HCT116 (cell line): ENCODE measurements at regions not wholly inside any gene's neighbourhood (a gene's known extent, or its start where the extent isn't known, plus 50 kb on each side); places are given as distances from the start of the nearest gene placed in this dataset.

Experiments
- ATAC-seq: fragments of 200-7000 bp; cut with Tn5 transposase; 2 replicates; pipeline ENCODE4 v1.9.1; 2020; ENCODE audit warnings: mild to moderate bottlenecking, moderate library complexity
- BruUV-seq: library from RNA; stranded (reverse); fragments of 400-500 nt; replicated peaks from 2 replicates; lab custom pipeline; 2021; lab: Mats Ljungman, UMichigan
- CTCF ChIA-PET: fragments of 300-600 bp; sonication (Branson Sonifier 250); formaldehyde crosslinking; loops from one replicate; lab custom pipeline; 2021; ENCODE audit warnings: antibody characterized with exemption; lab: Charles Lee
- POLR2A ChIA-PET: fragments of 300-600, 350-600 bp; sonication (Branson Sonifier 250); formaldehyde crosslinking; loops from one replicate; lab custom pipeline; 2021; ENCODE audit warnings: antibody characterized with exemption; lab: Charles Lee
- RAD21 ChIA-PET, 2 experiments: fragments of 300-600 bp; sonication (Branson Sonifier 250); formaldehyde crosslinking; loops; one replicate each; lab custom pipeline; 2023; ENCODE audit warnings: low total read pairs in 2 of 2; ENCODE audit not compliant: uncharacterized antibody in 2 of 2, unreplicated experiment in 2 of 2, low non-redundant PET in 1 of 2; lab: Charles Lee
- DNase-seq: peaks from one replicate; pipeline ENCODE4 v3.0.0-alpha.2; 2010; ENCODE audit warnings: low read depth, low spot score
- H2AFZ ChIP-seq: fragments of 200-600 bp; shearing (Covaris generic), sonication (generic); 2 replicates; pipeline ENCODE4 v1.6.1; 2017; ENCODE audit warnings: low read depth, mixed run types, mixed read lengths, antibody characterized with exemption, low read length; ENCODE audit not compliant: poor library complexity, severe bottlenecking
- H3K27ac ChIP-seq: 2 replicates; pipeline ENCODE4 v1.5.1; 2012; ENCODE audit warnings: low read depth, low read length
- H3K27me3 ChIP-seq: fragments of 200-600 bp; sonication (generic); 2 replicates; pipeline ENCODE4 v1.6.1; 2016; ENCODE audit warnings: mixed run types, low read length, mixed read lengths; ENCODE audit not compliant: insufficient read depth
- H3K36me3 ChIP-seq, 2 experiments: fragments of 200-500 bp in 1 of 2; fragments of 200-600 bp in 1 of 2; sonication (Bioruptor generic) in 1 of 2; sonication (generic) in 1 of 2; 2 replicates each; pipeline versions ENCODE4 v1.5.1 to v1.6.1; 2014 to 2016; ENCODE audit warnings: low read length in 2 of 2, inconsistent platforms in 1 of 2, mixed read lengths in 1 of 2, mixed run types in 1 of 2; ENCODE audit not compliant: insufficient read depth in 2 of 2, control insufficient read depth in 1 of 2
- H3K4me1 ChIP-seq, 2 experiments: fragments of 200-600 bp in 1 of 2; sonication (generic) in 1 of 2; 2 replicates each; pipeline versions ENCODE4 v1.5.1 to v1.6.1; 2012 to 2017; ENCODE audit warnings: low read length in 2 of 2, inconsistent platforms in 1 of 2, mild to moderate bottlenecking in 1 of 2, mixed read lengths in 1 of 2, mixed run types in 1 of 2, moderate library complexity in 1 of 2; ENCODE audit not compliant: insufficient read depth in 2 of 2, control insufficient read depth in 1 of 2
- H3K4me2 ChIP-seq: fragments of 200-600 bp; sonication (generic); 2 replicates; pipeline ENCODE4 v1.6.1; 2017; ENCODE audit warnings: mixed run types, low read length, mixed read lengths
- H3K4me3 ChIP-seq, 2 experiments: fragments of 200-600 bp in 1 of 2; sonication (generic) in 1 of 2; replicated peaks in 1 of 2; 2 replicates each; pipeline ENCODE4 v1.5.1; 2011 to 2016; ENCODE audit warnings: low read length in 2 of 2, control low read depth in 1 of 2, low read depth in 1 of 2, mild to moderate bottlenecking in 1 of 2, mixed read lengths in 1 of 2, mixed run types in 1 of 2
- H3K79me2 ChIP-seq: fragments of 200-600 bp; sonication (generic); 2 replicates; pipeline ENCODE4 v1.6.1; 2017; ENCODE audit warnings: mild to moderate bottlenecking, mixed run types, low read length, moderate library complexity, mixed read lengths; ENCODE audit not compliant: insufficient read depth
- H3K9ac ChIP-seq: fragments of 200-600 bp; sonication (generic); 2 replicates; pipeline ENCODE4 v1.6.1; 2016; ENCODE audit warnings: low read length, mixed read lengths
- H3K9me2 ChIP-seq: fragments of 200-600 bp; sonication (generic), shearing (Covaris generic); 2 replicates; pipeline ENCODE4 v1.6.1; 2017; ENCODE audit warnings: mixed run types, mild to moderate bottlenecking, moderate library complexity; ENCODE audit not compliant: insufficient read depth
- H3K9me3 ChIP-seq, 2 experiments: fragments of 200-500 bp in 1 of 2; fragments of 200-600 bp in 1 of 2; sonication (Bioruptor generic) in 1 of 2; sonication (generic) in 1 of 2; 2 replicates each; pipeline ENCODE4 v1.6.1; 2014 to 2017; ENCODE audit warnings: low read length in 2 of 2, mixed read lengths in 2 of 2, inconsistent platforms in 1 of 2, low read depth in 1 of 2, mild to moderate bottlenecking in 1 of 2, mixed run types in 1 of 2, moderate library complexity in 1 of 2; ENCODE audit not compliant: control insufficient read depth in 1 of 2, insufficient read depth in 1 of 2
- H4K20me1 ChIP-seq: fragments of 200-600 bp; sonication (generic), shearing (Covaris generic); 2 replicates; pipeline ENCODE4 v1.6.1; 2017; ENCODE audit warnings: mixed run types, mild to moderate bottlenecking, moderate library complexity; ENCODE audit not compliant: insufficient read depth
- ATF3 ChIP-seq: IDR thresholded peaks from 2 replicates; pipeline ENCODE4 v1.6.1; 2012
- CBX3 ChIP-seq: IDR thresholded peaks from 2 replicates; pipeline ENCODE4 v1.6.1; 2012; ENCODE audit warnings: low read depth
- CTCF ChIP-seq, 3 experiments: fragments of 200-600 bp in 1 of 3; sonication (generic) in 1 of 3; IDR thresholded peaks in 2 of 3; conservative IDR thresholded peaks in 1 of 3; 2 replicates each; pipeline ENCODE4 v1.5.1; 2012 to 2017; ENCODE audit warnings: low read depth in 2 of 3, low read length in 2 of 3, antibody characterized with exemption in 1 of 3, borderline replicate concordance in 1 of 3, control low read depth in 1 of 3, mild to moderate bottlenecking in 1 of 3, mixed read lengths in 1 of 3, mixed run types in 1 of 3, moderate library complexity in 1 of 3; ENCODE audit not compliant: insufficient read depth in 1 of 3
- ELF1 ChIP-seq: IDR thresholded peaks from 2 replicates; pipeline ENCODE4 v1.6.1; 2012; ENCODE audit warnings: low read depth, borderline replicate concordance
- EZH2 ChIP-seq: fragments of 200-600 bp; sonication (generic); IDR thresholded peaks from 2 replicates; pipeline ENCODE4 v1.6.1; 2017; ENCODE audit warnings: antibody characterized with exemption, mixed run types
- EZH2phosphoT487 ChIP-seq: fragments of 200-600 bp; IDR thresholded peaks from 2 replicates; pipeline ENCODE4 v1.6.1; 2018; ENCODE audit warnings: antibody characterized with exemption, borderline replicate concordance
- JUND ChIP-seq: IDR thresholded peaks from 2 replicates; pipeline ENCODE4 v1.6.1; 2012
- POLR2A ChIP-seq: IDR thresholded peaks from 2 replicates; pipeline ENCODE4 v1.7.0; 2011; ENCODE audit warnings: borderline replicate concordance; ENCODE audit not compliant: insufficient read depth, insufficient read length; ENCODE audit errors: extremely low read depth
- RAD21 ChIP-seq: IDR thresholded peaks from 2 replicates; pipeline ENCODE4 v1.6.1; 2012; ENCODE audit warnings: low read depth, mild to moderate bottlenecking
- REST ChIP-seq: IDR thresholded peaks from 2 replicates; pipeline ENCODE4 v1.6.1; 2012; ENCODE audit warnings: low read depth
- SIN3A ChIP-seq: IDR thresholded peaks from 2 replicates; pipeline ENCODE4 v1.6.1; 2012; ENCODE audit warnings: low read depth
- SP1 ChIP-seq: IDR thresholded peaks from 2 replicates; pipeline ENCODE4 v1.6.1; 2012; ENCODE audit warnings: low read depth
- SRF ChIP-seq: IDR thresholded peaks from 2 replicates; pipeline ENCODE4 v1.6.1; 2012; ENCODE audit warnings: low read depth
- TCF7L2 ChIP-seq: IDR thresholded peaks from 2 replicates; pipeline ENCODE4 v1.7.0; 2011; ENCODE audit warnings: borderline replicate concordance, inconsistent platforms; ENCODE audit not compliant: insufficient read depth, insufficient read length; ENCODE audit errors: extremely low read depth
- YY1 ChIP-seq: IDR thresholded peaks from 2 replicates; pipeline ENCODE4 v1.6.1; 2011; ENCODE audit warnings: low read length, low read depth, moderate library complexity, mild to moderate bottlenecking; ENCODE audit not compliant: insufficient replicate concordance; ENCODE audit errors: extremely low read depth
- ZBTB33 ChIP-seq: IDR thresholded peaks from 2 replicates; pipeline ENCODE4 v1.6.1; 2011; ENCODE audit warnings: mild to moderate bottlenecking, low read length, moderate library complexity; ENCODE audit not compliant: insufficient replicate concordance; ENCODE audit errors: extremely low read depth
- ZFX ChIP-seq: fragments of 450-650 bp; IDR thresholded peaks from 2 replicates; pipeline ENCODE4 v1.6.1; 2017
- intact Hi-C: fragments of 100-400 bp; cut with micrococcal nuclease; formaldehyde crosslinking; loops from 2 replicates; pipeline ENCODE4 v1.10.0; 2022

GRCh38 chr17:13920413-13920812 lies 148.9 kb upstream of the COX10 start (continued):
- no peak for TF ChIP-seq REST
- no peak for TF ChIP-seq RAD21
- TF ChIP-seq POLR2A, result no peak

GRCh38 chr17:13921841-13922776 lies 147.2 kb upstream of the COX10 start:
- ATAC-seq (no peak), DNase-seq (no peak)
- Histone ChIP-seq H4K20me1 (no peaks in the 10 kb centered on the region), H3K9me2 (no peaks in the 10 kb centered on the region), H3K4me3 (no peak overlapping the region), H3K27ac (no peak overlapping the region), H3K9ac (no peak overlapping the region), H3K79me2 (no peaks in the 10 kb centered on the region), H3K4me2 (no peak overlapping the region), H3K36me3 (no peaks in the 10 kb centered on the region), H3K4me1 (no peaks in the 10 kb centered on the region), H3K9me3 (no peaks in the 10 kb centered on the region), H3K27me3 (peaks cover 11% of the 10 kb centered on the region), H2AFZ (no peak overlapping the region)
- ChIA-PET POLR2A (no interaction called here), CTCF (no interaction called here), RAD21 (no interaction called here)
- intact Hi-C loops, result no loop called here
- BruUV-seq, result no TSS peak
- TF ChIP-seq SP1 (no peak), SIN3A (no peak), ELF1 (no peak), ATF3 (no peak), TCF7L2 (no peak), EZH2phosphoT487 (no peak), ZFX (no peak), YY1 (no peak), JUND (no peak), SRF (no peak), ZBTB33 (no peak), RAD21 (no peak), CTCF (IDR thresholded peaks at IDR 0.05 in 2 of 3, conservative IDR thresholded peaks at IDR 0.05 in 1 of 3; ENCODE audit: borderline replicate concordance in 1 of 3, insufficient read depth in 1 of 3, low read depth in 2 of 3, low read length in 2 of 3) (no peak), EZH2 (no peak), CBX3 (no peak)
